ENCODE measurements at regions not wholly inside any gene's neighbourhood (a gene's known extent, or its start where the extent isn't known, plus 50 kb on each side); places are given as distances from the start of the nearest gene placed in this dataset.
"Not testable (repeated sequence)": the region's sequence is repeated elsewhere in the genome, so short reads cannot be mapped to it uniquely, and the experiment has no call there.

DNA sequence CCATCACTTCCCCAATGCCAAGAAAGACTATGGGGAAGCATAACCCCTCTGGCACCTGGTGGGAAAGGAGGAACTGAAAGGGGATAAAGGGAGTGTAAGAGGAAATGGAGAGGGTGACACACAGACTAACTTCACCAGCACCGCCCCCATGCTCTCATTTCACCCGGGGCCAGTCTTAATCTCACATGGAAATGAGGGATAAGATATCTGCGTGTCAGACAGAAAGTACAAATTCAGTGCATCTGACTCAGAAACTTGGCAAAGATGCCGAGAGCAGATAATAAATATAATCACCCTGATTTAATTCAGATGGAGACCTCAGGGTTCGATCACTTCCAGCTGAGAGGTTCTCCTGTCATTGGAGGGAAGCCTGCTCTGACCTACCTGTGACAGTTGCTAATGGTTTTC is 191.6 kb downstream of the DUSP6 start:
- no peak for DNase-seq (ENCODE audit: low read depth in 2 of 2, low spot score in 1 of 2)

- no peak for DNase-seq (ENCODE audit: low read depth in 2 of 2, low spot score in 1 of 2)
Observed at GRCh38 chr12:89157413-89157812, 194.9 kb downstream of the DUSP6 start.

DNA sequence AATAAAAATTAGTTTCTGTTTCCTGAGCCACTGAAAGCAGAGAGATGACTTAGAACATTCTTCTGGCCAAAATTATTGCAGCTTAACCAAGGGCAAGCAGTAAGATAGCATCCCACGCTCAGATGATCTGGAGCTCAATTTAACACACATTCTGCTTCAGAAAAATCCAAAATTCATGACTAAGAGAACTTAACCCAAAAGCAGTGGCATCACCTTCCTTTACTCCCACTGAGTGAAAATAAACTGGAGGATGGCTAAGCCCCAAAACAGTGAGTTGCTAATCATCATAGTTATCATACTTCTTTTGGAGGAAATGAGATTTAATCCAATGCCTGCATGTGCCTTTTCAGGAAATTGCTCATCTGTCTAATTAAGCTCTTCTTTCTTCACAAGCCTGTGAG is 195.4 kb downstream of the DUSP6 start:
- DNase-seq (ENCODE audit: low read depth in 2 of 2, low spot score in 1 of 2) = no peak

DNA sequence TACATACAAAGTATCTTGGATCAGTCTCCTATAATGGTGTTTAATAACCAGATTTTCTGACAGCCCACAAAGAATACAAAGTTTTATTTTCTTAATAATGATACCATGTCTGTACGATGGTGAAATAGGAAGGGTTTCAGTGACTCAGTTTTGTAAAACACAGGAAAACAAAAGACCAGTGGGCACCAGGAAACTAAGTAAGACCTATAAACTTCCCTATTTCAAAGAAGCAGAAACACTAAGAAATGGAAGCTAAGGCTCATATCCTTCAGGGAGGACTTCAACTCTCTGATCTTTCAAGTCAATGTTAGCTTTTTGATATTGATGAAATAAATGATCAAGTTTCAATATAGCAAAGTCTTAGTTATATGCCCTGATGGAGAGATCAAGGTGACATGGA is 196.0 kb downstream of the DUSP6 start:
- no peak for DNase-seq (ENCODE audit: low read depth in 2 of 2, low spot score in 1 of 2)

DNA sequence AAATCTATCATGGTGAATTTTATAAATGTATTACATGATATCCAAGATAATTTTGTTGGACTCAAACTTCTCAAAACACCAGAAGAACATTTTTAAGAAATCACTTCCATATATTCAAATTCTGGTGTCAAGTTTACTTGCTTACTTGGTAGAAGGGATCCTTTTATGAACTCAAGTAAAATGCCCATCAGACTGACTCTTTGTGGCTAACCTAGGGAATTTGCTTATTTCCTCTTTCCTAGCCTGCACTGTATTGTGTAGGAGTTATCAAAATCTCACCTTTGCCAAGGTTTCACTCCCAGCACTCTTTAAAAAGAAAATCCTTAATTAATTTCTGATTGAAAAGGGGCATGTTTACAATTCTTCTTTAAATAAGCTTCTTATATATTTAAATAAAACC is 196.5 kb downstream of the DUSP6 start:
- DNase-seq (ENCODE audit: low read depth in 2 of 2, low spot score in 1 of 2) = no peak

GRCh38 chr12:89154743-89155499 is 197.4 kb downstream of the DUSP6 start:
- no peak for DNase-seq (ENCODE audit: low read depth in 2 of 2, low spot score in 1 of 2)

- DNase-seq (ENCODE audit: low read depth in 2 of 2, low spot score in 1 of 2) = no peak
Observed at GRCh38 chr12:89153341-89153740, 199.0 kb downstream of the DUSP6 start.

DNA sequence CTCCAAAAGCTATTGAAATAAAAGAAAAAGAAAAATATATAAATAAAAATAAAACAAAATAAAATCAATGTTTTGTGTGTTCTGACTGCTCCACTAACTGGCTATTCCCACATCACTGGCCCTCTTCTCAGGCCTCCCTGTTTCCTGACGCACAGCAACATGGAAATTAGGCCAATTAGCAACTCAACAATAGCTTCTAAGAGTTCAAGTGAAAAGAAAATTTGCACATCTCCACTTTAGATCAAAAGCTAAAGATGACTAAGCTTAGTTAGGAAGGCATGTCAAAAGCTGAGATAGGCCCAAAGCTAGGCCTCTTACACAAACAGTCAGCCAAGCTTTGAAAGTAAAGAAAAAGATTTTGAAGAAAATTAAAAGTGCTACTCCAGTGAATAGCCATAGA is 200.8 kb downstream of the DUSP6 start:
- DNase-seq (ENCODE audit: low read depth in 2 of 2, low spot score in 1 of 2) = no peak

DNA sequence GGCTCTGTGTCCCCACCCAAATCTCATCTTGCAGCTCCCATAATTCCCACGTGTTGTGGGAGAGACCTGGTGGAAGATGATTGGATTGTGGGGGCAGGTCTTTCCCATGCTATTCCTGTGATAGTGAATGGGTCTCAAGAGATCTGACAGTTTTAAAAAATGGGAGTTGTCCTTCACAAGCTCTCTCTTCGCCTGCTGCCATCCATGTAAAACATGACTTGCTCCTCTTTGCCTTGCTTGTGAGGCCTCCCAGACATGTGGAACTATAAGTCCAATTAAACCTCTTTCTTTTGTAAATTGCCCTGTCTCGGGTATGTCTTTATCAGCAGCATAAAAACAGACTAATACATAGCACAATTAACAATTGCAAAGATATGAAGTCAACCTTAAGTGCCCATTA is 201.5 kb downstream of the DUSP6 start:
- not testable (repeated sequence) for DNase-seq (ENCODE audit: low read depth in 2 of 2, low spot score in 1 of 2)

GRCh38 chr12:89140602-89141238 is 211.6 kb downstream of the DUSP6 start:
- DNase-seq (ENCODE audit: low read depth in 2 of 2, low spot score in 1 of 2) = no peak

DNA sequence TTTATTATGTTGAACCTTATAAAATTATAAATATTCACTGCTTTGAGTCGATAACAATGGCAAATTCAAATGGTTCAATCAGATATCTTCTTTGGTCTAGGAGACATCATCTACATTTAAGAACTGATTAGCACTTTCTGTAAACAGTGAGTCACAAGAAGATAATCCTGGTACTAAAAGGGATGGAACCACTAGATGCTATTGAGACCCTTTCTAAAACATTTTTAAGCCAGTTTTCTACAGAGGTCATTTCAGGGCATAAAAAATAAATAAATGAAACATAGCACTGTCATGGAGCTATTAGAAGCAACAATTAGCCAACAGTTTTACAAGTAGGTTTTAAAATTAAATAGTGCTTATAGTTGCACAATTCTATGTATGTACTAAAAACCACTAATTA is 212.2 kb downstream of the DUSP6 start:
- no peak for DNase-seq (ENCODE audit: low read depth in 2 of 2, low spot score in 1 of 2)

GRCh38 chr12:89139390-89139789 is 212.9 kb downstream of the DUSP6 start:
- no peak for DNase-seq (ENCODE audit: low read depth in 2 of 2, low spot score in 1 of 2)

- DNase-seq (ENCODE audit: low read depth in 2 of 2, low spot score in 1 of 2) = no peak
Observed at GRCh38 chr12:89138048-89138852, 214.1 kb downstream of the DUSP6 start.

DNA sequence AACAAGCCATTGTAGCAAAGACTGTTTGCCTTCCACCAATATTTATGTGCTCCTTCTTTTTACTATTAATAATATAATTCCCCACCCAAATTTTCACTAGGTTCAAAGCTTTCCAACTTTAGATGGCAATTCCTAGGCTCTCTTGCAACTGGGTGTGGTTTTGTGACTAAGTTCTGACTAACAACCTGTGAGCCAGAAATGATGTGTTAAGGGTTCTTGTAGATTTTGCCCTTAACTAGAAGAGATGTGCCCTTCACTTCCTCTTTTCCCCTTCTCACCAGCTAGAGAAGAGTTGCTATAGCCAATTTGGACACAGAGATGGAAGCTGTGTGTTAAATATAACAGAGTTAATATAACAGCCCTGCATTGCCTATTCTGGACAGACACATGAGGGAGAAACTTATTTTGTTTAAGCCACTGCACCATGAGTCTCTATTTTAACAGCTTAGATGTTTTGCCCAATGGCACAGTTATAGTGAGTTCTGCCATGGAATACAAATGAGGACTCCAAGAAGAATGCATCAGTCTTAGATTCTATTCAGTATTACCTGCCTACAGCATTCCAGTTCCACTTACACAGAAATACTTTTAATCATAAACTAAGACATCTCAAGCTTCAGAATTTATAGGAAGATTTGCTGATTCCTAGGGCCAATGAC is 216.2 kb downstream of the DUSP6 start:
- DNase-seq (ENCODE audit: low read depth in 2 of 2, low spot score in 1 of 2) = no peak

- DNase-seq (ENCODE audit: low read depth in 2 of 2, low spot score in 1 of 2) = no peak
Observed at GRCh38 chr12:89134213-89134770, 218.0 kb downstream of the DUSP6 start.

DNA sequence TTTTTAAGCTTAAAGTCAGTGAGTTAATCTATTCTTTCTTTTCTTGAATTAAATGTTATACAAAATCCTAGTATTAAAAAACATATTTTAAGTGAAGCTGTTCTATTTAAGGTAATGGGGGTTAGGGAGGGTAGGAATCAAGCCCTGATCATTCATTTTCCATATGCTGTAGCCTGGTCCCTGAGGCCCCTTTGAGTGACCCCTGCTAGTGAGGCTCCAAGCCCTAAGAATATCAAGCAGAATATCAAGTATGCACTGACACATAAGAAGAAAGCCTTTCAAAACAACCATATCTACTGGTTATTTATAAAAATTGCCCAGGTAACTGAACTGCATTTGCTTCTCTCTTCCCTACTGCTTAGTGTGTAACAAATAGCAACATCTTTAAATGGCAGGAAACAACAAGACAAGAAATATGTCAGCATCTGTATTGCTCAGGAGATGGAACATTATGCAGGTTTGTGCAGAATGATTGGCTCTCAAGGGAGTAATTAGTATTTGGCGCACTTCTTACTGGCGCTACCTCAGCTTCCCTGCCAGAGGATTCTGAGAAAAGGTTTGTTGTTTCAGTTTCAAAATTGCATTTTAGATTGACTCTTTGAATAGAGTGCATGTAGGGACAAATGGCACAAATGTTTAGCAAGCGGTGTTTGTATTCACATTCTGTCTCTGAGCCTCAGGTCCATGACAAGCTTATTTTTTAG is 223.0 kb downstream of the DUSP6 start:
- DNase-seq (ENCODE audit: low read depth in 2 of 2, low spot score in 1 of 2) = no peak

DNA sequence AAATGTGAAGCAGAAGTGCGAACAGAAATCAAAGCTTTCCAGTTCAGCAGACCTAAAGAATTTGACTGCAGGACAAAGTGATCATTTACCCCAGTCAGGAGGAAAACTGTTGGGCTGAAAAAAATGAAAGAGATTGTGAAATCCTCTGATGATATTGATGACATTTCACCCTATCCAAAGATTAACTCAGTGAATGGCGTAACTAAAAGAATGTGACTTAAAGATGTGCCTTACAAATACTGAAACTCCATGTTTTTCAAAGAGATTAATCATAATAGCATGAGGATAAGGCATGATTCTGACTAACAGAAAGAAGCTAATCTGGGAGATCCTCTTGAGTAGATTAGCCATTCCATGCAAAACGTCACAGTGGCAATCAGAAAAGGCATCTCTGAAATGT is 225.6 kb downstream of the DUSP6 start:
- no peak for DNase-seq (ENCODE audit: low read depth in 2 of 2, low spot score in 1 of 2)

- DNase-seq (ENCODE audit: low read depth in 2 of 2, low spot score in 1 of 2) = no peak
Observed at GRCh38 chr12:89122852-89123251, 229.4 kb downstream of the DUSP6 start.

- DNase-seq (ENCODE audit: low read depth in 2 of 2, low spot score in 1 of 2) = no peak
Observed at GRCh38 chr12:89117448-89118034, 234.8 kb downstream of the DUSP6 start.

DNA sequence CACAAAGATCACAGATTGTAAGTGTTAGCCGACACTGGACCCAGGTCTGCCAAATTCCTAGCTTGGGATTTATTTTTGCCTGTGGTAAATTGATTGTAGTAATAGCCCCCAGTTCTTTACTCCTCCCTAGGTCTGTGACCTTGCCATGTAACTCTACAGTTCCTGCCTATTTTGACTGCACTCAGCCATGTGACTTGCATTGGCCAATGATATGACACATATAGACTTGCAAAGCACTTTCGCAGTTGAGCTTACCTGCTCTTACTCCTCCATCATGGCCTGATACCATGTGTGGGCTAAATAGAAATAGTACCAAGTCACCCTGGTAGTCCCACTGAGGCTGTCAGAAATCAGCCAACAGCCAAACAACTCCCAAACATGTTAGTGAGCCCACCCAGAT is 240.3 kb downstream of the DUSP6 start:
- no peak for DNase-seq (ENCODE audit: low read depth in 2 of 2, low spot score in 1 of 2)
